MM.1S (cell line): ENCODE measurements at regions not wholly inside any gene's neighbourhood (a gene's known extent, or its start where the extent isn't known, plus 50 kb on each side); places are given as distances from the start of the nearest gene placed in this dataset.

ENCODE experiments used
- DNase-seq: peaks from one replicate; pipeline ENCODE4 v3.0.0-alpha.2; 2015
- H2AFZ ChIP-seq: fragments of 300-600 bp; sonication (generic); 2 replicates; pipeline ENCODE4 v1.6.0; 2016; ENCODE audit warnings: antibody characterized with exemption, low read length
- H3F3A ChIP-seq: fragments of 300-600 bp; sonication (generic); 2 replicates; pipeline ENCODE4 v1.6.1; 2016; ENCODE audit warnings: mild to moderate bottlenecking, antibody characterized with exemption, low read length, moderate library complexity, mixed read lengths; ENCODE audit not compliant: insufficient read depth
- H3K27ac ChIP-seq: fragments of 300-600 bp; sonication (generic); 2 replicates; pipeline ENCODE4 v1.5.1; 2016; ENCODE audit warnings: mild to moderate bottlenecking, low read length
- H3K27me3 ChIP-seq: fragments of 300-600 bp; sonication (generic); replicated peaks from 2 replicates; pipeline ENCODE4 v1.6.0; 2016; ENCODE audit warnings: low read length; ENCODE audit not compliant: insufficient read depth
- H3K36me3 ChIP-seq: fragments of 300-600 bp; sonication (generic); replicated peaks from 2 replicates; pipeline ENCODE4 v1.6.1; 2016; ENCODE audit warnings: mild to moderate bottlenecking, low read length, mixed read lengths; ENCODE audit not compliant: insufficient read depth
- H3K4me1 ChIP-seq: fragments of 300-600 bp; sonication (generic); 2 replicates; pipeline ENCODE4 v1.6.1; 2016; ENCODE audit warnings: low read length, mixed read lengths
- H3K4me2 ChIP-seq: fragments of 300-600 bp; sonication (generic); 2 replicates; pipeline ENCODE4 v1.6.0; 2016; ENCODE audit warnings: low read depth, low read length
- H3K4me3 ChIP-seq: fragments of 300-600 bp; sonication (generic); 2 replicates; pipeline ENCODE4 v1.5.1; 2016; ENCODE audit warnings: low read length, mixed read lengths
- H3K79me2 ChIP-seq: fragments of 300-600 bp; sonication (generic); 2 replicates; pipeline ENCODE4 v1.6.1; 2016; ENCODE audit warnings: mixed run types, low read length, mixed read lengths
- H3K9ac ChIP-seq: fragments of 300-600 bp; sonication (generic); 2 replicates; pipeline ENCODE4 v1.6.1; 2016; ENCODE audit warnings: low read length, mixed read lengths
- H3K9me2 ChIP-seq: fragments of 300-600 bp; sonication (generic); replicated peaks from 2 replicates; pipeline ENCODE4 v1.6.1; 2016; ENCODE audit warnings: mild to moderate bottlenecking, low read length, mixed read lengths; ENCODE audit not compliant: insufficient read depth
- H3K9me3 ChIP-seq: fragments of 300-600 bp; sonication (generic); replicated peaks from 2 replicates; pipeline ENCODE4 v1.6.1; 2016; ENCODE audit warnings: mild to moderate bottlenecking, low read length, mixed read lengths; ENCODE audit not compliant: insufficient read depth
- H4K20me1 ChIP-seq: fragments of 300-600 bp; sonication (generic); 2 replicates; pipeline ENCODE4 v1.6.1; 2016; ENCODE audit warnings: mild to moderate bottlenecking, low read length, moderate library complexity, mixed read lengths; ENCODE audit not compliant: insufficient read depth
- EZH2 ChIP-seq: fragments of 300-600 bp; sonication (generic); optimal IDR thresholded peaks from 2 replicates; pipeline ENCODE3; 2017; ENCODE audit warnings: low read depth, mild to moderate bottlenecking, antibody characterized with exemption, low read length, mixed read lengths
- EZH2phosphoT487 ChIP-seq: fragments of 300-600 bp; sonication (generic); IDR thresholded peaks from 2 replicates; pipeline ENCODE4 v1.6.1; 2018; ENCODE audit warnings: antibody characterized with exemption, low read length
- TF ChIP-seq, protein P1 (sequence below): fragments of 300-600 bp; sonication (generic); IDR thresholded peaks from 2 replicates; pipeline ENCODE4 v1.5.1; 2016; ENCODE audit warnings: antibody characterized with exemption, low read length, mixed read lengths

- DNase-seq: no peak
- Histone ChIP-seq H2AFZ (no peak overlapping the region), H3K79me2 (no peaks in the 10 kb centered on the region), H3K9me2 (no peaks in the 10 kb centered on the region), H3K9ac (no peak overlapping the region), H3F3A (no peaks in the 10 kb centered on the region), H3K4me3 (no peak overlapping the region), H3K27me3 (no peaks in the 10 kb centered on the region), H3K4me2 (no peak overlapping the region), H3K27ac (no peak overlapping the region), H3K9me3 (no peaks in the 10 kb centered on the region), H3K36me3 (no peaks in the 10 kb centered on the region), H3K4me1 (no peaks in the 10 kb centered on the region), H4K20me1 (no peaks in the 10 kb centered on the region)
- TF ChIP-seq EZH2: no peak
- TF ChIP-seq EZH2phosphoT487: no peak
- TF ChIP-seq, protein P1, sequence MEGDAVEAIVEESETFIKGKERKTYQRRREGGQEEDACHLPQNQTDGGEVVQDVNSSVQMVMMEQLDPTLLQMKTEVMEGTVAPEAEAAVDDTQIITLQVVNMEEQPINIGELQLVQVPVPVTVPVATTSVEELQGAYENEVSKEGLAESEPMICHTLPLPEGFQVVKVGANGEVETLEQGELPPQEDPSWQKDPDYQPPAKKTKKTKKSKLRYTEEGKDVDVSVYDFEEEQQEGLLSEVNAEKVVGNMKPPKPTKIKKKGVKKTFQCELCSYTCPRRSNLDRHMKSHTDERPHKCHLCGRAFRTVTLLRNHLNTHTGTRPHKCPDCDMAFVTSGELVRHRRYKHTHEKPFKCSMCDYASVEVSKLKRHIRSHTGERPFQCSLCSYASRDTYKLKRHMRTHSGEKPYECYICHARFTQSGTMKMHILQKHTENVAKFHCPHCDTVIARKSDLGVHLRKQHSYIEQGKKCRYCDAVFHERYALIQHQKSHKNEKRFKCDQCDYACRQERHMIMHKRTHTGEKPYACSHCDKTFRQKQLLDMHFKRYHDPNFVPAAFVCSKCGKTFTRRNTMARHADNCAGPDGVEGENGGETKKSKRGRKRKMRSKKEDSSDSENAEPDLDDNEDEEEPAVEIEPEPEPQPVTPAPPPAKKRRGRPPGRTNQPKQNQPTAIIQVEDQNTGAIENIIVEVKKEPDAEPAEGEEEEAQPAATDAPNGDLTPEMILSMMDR: no peak
Observed at GRCh38 chr20:39660965-39661364, 698.8 kb downstream of the DHX35 start.

DNA sequence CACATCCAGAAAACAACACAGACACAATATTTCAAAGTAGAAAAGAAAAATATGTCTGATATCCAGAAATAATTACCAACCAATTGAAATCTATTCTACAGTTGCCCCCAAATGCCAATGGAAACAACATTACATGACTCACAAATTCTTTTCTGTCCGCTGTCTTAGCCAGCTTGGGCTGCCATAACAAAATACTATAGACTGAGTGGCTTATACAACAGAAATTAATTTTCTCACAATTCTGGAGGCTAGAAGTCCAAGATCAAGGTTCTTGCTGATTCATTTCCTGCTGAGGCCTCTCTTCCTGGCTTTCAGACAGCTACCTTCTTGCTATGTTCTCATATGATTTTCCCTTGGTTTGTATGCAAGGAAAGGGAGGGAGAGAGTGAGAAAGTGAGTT lies 698.1 kb downstream of the DHX35 start:
- H4K20me1 ChIP-seq: no peaks in the 10 kb centered on the region
- no peaks in the 10 kb centered on the region for H3K27me3 ChIP-seq
- H3K79me2 ChIP-seq: no peaks in the 10 kb centered on the region
- no peak overlapping the region for H3K27ac ChIP-seq
- H3K9ac ChIP-seq: no peak overlapping the region
- H3K9me3 ChIP-seq: no peaks in the 10 kb centered on the region
- H3K4me2 ChIP-seq: no peak overlapping the region
- no peaks in the 10 kb centered on the region for H3K9me2 ChIP-seq
- H3K36me3 ChIP-seq: no peaks in the 10 kb centered on the region
- H3K4me1 ChIP-seq: no peaks in the 10 kb centered on the region
- H2AFZ ChIP-seq: no peak overlapping the region
- DNase-seq: no peak
- TF ChIP-seq EZH2: no peak
- no peak for TF ChIP-seq EZH2phosphoT487
- H3K4me3 ChIP-seq: no peak overlapping the region
- no peaks in the 10 kb centered on the region for H3F3A ChIP-seq

GRCh38 chr20:39658662-39659409 lies 696.7 kb downstream of the DHX35 start:
- no peaks in the 10 kb centered on the region for H3K36me3 ChIP-seq
- H3K79me2 ChIP-seq: no peaks in the 10 kb centered on the region
- no peaks in the 10 kb centered on the region for H3K4me1 ChIP-seq
- no peak overlapping the region for H3K4me3 ChIP-seq
- no peak for TF ChIP-seq EZH2
- no peak for TF ChIP-seq EZH2phosphoT487
- TF ChIP-seq, protein P1: no peak
- no peaks in the 10 kb centered on the region for H4K20me1 ChIP-seq
- no peak for DNase-seq
- no peak overlapping the region for H3K27ac ChIP-seq
- no peaks in the 10 kb centered on the region for H3F3A ChIP-seq
- H2AFZ ChIP-seq: no peak overlapping the region
- H3K9ac ChIP-seq: no peak overlapping the region
- H3K9me2 ChIP-seq: no peaks in the 10 kb centered on the region
- H3K9me3 ChIP-seq: no peaks in the 10 kb centered on the region
- no peaks in the 10 kb centered on the region for H3K27me3 ChIP-seq
- H3K4me2 ChIP-seq: no peak overlapping the region

DNA sequence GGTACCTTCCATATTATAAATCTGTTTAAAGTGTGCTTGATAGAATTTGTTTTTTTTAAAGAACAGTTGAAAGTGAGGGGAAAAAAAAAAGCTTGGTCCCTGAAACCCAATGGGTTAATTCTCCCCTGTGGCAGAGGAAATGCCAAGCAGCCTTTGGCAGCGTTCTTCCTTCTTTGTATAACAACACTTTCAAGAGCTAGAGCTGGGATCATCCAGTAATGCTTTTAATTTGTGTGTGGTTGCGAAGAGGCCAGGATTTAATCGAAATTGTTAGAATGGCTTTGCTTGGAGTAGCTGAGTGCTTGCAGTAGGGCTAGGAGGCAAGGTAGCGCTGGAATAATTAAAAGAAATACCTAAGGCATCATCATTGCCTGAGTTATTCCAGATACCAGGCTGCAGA lies 692.0 kb downstream of the DHX35 start:
- no peaks in the 10 kb centered on the region for H3F3A ChIP-seq
- no peaks in the 10 kb centered on the region for H3K36me3 ChIP-seq
- no peak overlapping the region for H3K9ac ChIP-seq
- H3K9me3 ChIP-seq: no peaks in the 10 kb centered on the region
- no peak overlapping the region for H3K27ac ChIP-seq
- H3K4me3 ChIP-seq: no peak overlapping the region
- DNase-seq: no peak
- H3K79me2 ChIP-seq: no peaks in the 10 kb centered on the region
- no peak for TF ChIP-seq EZH2
- no peak for TF ChIP-seq EZH2phosphoT487
- TF ChIP-seq, protein P1: no peak
- no peak overlapping the region for H3K4me2 ChIP-seq
- H2AFZ ChIP-seq: no peak overlapping the region
- H4K20me1 ChIP-seq: no peaks in the 10 kb centered on the region
- H3K4me1 ChIP-seq: no peaks in the 10 kb centered on the region
- no peaks in the 10 kb centered on the region for H3K27me3 ChIP-seq
- H3K9me2 ChIP-seq: no peaks in the 10 kb centered on the region
